Epidermal melanocyte (primary cell): ENCODE measurements at regions not wholly inside any gene's neighbourhood (a gene's known extent, or its start where the extent isn't known, plus 50 kb on each side); places are given as distances from the start of the nearest gene placed in this dataset.

ENCODE experiments used
- DNase-seq: peaks from one replicate; pipeline ENCODE4 v3.0.0; 2011; ENCODE audit warnings: low spot score; ENCODE audit not compliant: insufficient read length

DNA sequence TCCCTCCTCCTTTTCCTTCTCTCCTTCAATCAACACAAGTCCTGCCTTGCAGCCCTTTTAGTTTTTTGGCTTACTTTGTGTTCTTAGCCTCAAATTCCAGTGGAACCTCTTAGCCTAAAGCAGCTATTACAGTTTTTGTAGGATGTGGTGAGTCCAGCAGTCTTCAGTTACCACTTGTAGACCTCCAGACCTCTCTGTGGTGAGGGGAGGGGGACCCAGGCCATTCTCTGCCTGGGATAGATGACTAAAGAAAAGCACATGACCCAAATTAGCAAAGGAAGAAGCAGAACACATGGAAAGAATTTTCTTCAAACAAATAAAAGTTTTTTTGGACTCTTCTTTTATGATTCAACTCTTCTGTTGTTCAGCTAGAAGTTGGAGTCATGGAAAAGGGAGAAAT, 246.5 kb downstream of the HAO1 start:
- no peak for DNase-seq

DNA sequence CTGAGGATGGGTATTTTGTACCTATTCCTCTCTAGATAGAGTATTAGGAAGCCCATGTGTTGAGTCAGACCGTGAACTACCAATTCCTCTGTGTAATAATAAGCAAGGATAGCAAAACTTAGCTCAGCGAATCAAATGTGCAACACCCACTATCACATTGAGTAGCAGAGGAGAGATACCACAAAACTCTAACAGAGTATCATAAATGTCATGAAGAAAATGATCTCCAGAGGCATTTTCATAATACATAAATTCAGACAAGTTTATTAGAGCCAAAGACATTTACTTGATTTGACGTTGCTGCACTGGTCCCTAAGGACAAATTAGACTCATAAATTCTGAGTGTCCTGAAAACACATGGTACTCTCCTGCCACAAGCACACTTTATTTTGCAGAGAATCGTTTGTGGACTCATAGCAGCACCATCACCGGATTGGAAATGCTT, 245.2 kb downstream of the HAO1 start:
- no peak for DNase-seq

DNA sequence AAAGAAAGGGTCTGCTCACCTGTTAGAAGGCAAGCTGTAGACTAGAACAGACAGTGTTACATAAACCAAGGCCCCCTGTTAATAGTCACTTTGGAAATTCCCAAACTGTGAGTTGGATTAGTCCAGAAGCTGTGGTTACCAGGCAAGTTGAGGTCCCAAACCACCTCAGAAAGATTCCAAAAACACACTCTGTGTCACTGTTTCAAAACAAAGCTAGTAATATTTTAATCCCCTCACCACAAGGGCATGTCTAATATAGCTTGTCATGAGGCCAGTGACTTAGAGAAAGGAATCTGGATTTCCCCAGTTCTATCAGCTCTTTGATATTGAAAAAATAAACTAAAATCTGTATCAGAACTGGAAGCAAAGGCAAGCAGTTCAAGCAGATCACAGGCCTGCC, 244.6 kb downstream of the HAO1 start:
- DNase-seq, result no peak

DNA sequence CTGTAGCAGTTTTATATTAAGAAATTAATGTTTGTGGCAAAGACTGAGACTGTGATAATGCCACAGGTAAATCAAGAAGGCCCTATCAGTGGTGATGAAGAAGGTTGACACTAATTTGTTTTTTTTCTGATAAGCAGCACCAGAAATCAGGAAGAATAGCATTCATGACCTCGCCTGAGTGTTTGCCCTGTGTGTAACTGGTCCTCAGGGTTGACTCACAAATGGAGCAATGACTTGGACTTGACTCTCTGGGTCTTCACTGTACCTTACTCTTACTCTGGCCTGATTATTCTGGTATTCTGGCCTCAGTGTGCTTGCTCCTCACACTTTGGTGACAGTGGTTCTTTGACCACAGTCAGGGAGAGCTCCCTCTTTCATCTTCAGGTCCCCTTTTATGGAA, 243.9 kb downstream of the HAO1 start:
- DNase-seq, result no peak

DNA sequence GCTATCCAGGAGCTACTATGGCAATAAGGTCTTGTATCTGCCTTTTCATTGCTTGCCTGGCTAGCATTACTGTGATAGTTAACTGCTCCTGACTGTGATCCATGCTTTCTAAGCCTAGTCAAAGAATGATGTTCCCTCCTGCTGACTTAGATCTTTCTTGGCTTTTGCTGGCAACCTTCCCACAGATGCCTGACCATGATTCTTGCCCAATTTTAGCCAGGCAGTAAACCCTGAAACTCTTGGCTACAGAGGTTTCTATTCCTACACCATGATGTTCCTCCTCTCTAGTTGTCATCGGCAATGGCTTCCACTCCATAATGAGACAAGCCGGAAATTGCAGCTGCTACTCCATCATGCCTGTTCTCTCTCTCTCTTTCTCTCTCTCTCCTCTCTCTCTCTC, 238.1 kb downstream of the HAO1 start:
- no peak for DNase-seq

DNA sequence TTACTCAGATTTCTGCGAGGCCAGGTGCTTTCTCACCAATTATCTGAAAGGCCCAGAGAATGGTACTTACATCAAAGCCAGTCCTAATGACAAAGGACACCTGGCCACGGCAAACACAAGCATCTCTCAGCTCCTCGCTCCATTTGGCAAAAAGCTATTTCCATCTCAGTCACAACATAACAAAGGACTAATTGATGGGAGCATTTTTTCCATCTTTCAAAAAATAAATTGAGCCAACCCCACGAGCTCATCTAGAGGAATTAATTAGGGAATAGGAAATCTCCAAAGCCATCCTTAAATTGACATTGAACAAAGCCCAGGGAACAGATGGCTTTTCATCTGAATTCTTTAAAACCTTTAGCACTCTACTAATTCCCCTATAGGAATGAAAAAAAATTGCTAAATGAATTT, 236.7 kb downstream of the HAO1 start:
- DNase-seq, result no peak

DNA sequence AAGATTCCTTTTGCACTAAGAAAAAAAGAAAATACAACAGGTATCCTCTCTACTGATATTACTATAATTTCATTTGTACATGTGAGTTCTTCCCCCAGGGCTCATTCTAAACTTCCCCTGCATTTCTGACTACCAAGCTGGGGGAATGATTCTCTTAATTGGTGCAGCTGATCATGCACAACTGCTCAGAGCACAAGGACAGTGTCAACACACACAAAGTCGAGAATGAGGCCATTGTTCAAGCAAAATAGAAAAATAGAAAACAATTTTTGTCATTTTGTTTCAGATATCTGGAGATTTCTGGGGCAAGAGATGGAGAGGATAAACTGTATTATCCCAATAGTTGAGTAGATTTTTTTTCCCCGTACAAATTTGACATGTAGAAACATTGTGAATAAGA, 236.3 kb downstream of the HAO1 start:
- DNase-seq, result no peak

DNA sequence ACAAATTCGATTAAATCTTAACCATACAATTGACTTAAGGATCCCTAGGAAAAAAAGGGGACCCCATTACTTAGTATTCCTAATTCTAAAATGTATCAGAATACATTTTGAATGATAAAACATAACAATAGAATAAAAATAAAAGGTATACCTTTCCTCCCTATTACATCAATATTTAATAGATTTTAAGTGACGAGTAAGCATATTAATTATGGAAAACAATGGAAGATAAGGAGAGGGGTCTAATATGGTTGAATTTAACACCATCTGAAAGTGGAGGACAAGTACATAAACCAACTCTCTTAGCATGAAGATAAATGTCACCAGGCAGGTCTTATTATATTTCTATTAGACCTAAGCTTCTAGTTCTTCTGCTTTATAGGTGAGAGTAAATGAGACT, 232.1 kb downstream of the HAO1 start:
- DNase-seq, result no peak

DNA sequence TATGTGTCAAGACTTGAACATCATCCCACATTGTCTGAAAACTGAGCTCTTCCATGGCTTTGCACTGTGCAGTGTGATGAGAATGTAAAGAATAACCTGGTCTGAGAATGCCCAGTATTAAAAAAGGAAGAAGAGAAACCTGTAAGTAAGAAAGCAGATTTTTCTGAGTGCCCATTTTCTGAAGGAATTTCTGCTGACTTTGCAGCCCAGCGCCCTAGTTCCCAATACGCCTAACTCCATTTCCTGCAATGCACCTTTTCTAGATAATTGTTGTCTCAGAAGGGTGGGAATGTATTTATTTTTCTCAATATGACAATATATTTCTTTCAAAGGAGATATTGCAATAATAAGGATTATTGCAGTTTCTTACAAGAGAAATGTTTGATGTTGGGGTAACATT, 231.5 kb downstream of the HAO1 start:
- no peak for DNase-seq

DNA sequence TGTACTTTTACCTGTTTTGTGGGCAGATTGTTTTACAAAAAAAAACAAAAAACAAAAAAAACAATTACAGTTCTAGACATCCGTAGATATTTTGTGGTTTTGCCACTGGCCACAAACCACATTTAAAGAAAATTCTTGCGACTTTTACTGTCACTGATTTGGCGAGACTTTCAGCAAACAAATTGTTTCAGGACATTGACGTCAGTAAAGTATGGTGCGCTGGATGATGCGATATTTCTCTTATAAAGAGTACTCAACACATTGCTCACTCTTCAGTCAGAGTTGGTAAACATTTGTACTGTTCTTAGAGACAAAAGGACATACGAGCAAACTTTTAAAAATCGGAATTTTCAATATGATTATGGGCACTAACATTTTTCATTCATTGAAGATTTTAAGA, 229.8 kb downstream of the HAO1 start:
- no peak for DNase-seq

DNA sequence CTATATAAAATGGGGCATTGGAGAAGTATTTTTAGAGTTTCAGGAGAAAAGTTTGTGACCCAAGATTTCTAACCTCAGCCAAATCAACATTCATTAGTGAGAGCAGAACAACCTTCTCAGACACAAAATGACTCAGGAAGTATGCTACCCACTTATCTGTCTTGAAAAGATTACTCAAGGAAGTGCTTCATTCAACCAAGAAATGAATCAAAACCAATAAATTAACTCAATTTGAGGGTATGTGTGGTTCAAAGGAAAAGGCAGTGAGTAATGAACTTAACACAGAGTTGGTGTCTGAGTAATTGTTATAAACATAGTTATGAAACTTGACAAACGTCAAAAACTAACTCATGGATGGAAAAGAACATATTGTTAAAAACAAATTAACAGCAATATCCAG, 227.6 kb downstream of the HAO1 start:
- no peak for DNase-seq

DNA sequence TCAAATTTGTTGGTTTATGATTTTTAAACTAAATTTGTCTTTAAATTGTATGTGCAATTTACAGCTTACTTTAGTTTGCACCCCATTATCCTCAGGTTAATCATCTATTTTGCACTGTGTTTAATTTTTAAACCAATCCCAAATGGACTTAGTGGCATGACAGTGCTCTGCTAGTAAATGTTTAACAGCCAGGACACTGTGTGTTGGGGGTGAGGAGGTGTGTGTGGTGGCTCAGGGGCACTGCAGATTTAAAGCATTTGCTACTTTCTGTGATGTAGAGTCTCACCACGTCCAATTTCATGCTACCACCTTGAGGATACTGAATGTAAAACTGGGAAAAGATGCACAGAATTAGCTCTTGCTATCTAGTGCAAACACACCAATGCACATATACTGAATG, 225.7 kb downstream of the HAO1 start:
- no peak for DNase-seq

DNA sequence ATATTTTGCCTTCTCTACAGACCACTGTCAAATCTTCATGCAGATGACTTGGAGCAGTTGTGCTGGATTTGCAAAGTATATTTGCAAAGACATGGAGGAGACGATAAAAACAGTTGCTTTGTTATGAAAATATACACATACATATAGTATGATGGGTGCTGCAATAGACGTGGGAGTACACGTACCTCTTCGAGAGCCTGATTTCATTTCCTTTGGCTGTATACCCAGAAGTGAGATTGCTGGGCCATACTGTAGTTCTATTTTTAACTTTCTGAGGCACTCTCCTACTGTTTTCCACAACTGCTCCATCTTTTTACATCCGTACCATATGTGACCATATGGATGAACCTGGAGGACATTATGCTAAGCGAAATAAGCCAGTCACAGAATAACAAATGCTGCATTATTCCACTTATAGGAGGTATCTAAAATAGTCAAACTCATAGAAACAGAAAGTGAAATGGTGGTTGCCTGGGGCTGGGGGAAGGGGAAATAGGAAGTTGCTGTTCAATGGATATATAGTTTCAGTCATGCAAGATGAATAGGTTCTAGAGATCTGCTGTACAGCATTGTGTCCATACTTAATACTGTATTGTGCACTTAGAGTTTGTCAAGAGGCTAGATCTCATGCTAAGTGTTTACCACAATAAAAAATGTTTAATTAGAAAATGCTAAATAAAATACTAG, 223.8 kb downstream of the HAO1 start:
- DNase-seq, result no peak

DNA sequence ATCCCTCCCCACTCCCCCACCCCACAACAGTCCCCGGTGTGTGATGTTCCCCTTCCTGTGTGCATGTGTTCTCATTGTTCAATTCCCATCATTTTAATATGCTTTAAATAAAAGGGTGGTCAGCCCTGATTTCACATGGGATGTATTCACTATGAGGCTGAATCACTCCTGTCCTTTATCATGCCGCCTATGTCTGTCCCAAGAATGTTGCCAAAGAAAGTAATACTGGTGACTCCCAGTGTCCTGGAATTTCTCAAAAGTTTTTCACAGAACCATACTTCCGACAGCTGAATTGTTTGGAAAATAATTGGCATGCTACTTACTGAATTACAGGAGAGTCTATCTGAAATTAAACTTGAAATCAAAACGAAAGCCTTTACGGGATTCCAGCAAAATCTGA, 217.7 kb downstream of the HAO1 start:
- no peak for DNase-seq

DNA sequence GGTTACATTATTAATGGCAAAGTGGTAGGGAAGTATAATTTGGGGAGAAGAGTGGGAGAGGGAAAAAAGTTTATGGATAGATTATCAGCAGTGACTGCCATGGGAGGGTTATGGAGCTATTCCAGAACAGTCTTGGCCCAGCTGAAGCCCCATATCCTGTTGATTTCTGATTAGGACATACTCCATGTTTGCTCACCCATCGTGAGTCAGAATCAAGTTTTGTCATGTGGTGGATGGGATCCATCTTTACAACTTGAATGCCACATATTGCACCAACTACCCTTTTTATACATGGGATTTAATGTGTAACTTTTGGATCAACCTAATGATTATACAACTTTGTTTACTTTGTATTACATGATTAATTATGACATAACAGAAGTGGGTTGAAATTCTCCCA, 217.0 kb downstream of the HAO1 start:
- no peak for DNase-seq

DNA sequence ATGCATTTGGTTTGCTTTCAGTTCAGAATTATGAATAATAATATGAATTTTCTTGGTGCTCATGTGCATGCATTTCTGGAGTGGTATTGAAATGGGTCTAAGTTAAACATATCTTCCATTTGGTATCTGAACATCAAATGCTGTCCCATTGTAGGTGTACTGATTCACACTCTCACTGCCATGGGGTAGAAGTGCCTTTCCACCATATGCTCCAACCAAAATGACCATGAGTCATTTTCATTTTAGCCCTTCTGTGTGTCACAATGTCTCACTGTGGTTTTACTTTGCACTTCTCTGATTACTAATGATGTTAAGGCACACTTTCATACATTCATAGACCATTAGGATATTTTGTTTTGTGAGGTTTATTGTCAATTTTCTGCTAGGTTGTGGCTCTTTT, 211.9 kb downstream of the HAO1 start:
- no peak for DNase-seq

DNA sequence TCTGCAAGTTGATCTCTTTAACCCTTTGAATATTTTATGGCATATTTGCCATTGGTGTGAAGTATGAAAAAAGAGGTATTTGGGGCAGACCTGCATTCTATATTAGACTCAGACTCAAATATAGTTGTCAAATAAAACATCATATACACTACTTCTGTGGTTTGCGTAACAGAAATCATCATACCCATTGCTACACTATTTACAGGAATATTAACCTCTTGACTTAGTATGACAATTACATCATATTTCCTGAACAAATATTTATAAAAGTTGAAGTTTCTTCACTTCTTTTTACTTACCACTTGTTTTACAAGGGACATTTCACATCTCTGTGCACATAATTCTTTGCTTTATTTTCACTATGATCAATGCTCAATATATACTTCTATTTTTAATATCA, 206.0 kb downstream of the HAO1 start:
- no peak for DNase-seq

DNA sequence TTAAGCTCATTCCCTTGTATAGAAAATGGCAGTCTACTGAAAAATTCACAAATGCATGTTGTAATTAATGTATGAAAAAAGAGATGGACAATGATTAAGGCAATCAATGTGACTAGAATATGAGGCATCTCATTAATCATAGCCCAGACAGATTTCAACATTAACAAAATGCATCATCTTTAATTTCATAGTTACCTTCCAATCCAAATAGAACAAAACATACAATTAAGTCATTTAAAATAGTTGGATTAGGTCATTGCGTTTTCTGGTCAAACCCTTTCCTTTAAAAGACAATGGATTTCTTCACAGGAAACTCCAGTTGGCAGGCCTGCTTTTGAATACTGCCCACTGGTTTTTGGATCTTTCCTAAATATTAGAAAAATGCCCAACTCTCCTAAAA, 203.9 kb downstream of the HAO1 start:
- no peak for DNase-seq

DNA sequence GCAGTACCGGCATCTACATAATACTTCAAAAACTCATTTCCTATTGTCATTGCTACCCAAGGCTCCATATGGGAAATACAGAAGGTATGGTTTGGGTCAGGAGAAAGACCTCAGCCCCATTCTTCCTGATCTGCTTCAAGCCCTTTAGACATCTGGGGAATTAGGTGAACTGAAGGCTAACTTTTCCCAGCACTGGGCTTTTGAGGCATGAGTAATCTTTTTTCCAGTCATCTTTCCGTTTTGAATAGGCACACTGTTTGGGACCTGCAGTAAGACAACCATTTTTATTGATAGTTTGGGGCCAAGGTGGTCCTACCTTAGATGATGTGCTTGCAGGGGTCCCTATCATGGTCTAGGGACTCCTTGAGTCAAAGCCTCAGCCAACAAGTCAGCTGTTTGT, 198.4 kb downstream of the HAO1 start:
- no peak for DNase-seq

DNA sequence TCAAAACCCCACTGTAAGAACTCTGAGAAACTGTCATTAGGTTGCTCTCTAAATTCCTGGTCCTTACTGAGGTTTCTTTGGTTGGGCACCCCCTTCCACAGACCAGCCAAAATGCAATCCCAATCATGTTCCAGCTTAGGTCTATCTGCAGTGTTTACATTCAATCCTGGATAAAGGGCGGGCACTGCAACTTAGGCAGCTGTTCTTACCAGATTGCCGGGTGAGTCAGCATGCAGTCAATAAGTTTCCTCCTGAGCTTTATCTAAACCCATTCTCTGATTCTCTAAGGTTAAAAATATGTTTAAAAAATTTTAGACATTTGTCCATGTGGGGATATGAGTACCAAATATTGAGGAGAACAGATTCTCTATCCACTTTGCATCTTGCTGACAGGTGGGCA, 197.8 kb downstream of the HAO1 start:
- DNase-seq, result no peak

DNA sequence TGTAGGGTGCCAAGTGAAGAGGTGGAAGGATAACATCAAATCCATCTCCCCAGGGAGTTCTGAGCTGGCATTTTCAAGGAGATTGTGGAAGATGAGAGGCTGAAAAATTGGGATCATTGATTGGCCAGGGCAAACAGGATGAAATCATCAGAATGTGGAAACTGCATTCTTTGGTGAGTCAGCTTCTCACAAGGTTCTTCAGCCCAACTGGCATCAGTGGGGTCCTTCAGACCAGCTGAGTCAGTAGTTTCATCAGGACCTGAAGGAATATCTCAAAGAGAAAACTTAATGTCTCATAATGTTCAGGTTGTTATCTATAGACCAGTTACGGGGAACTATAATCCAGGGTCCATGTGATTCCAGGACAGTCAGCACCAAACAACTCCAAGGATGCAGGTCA, 195.8 kb downstream of the HAO1 start:
- no peak for DNase-seq

DNA sequence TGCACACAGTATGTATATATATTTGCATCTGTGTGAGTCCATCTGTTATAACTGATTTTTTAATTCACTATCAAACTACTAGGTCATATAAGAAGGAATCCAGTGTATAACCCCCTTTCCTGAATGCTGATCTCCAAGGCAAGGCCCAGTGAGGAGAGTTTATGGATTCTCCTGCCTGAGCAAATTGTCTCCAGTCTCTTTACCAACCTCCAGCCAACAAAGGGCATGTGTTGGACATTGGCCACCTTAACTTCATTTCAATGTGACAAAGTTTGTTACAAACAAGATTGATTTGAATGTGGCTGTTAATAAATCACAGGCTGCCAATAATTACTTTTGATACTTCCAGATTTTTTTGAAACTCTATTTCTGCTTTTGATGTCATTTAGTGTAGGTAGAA, 191.6 kb downstream of the HAO1 start:
- DNase-seq, result no peak

DNA sequence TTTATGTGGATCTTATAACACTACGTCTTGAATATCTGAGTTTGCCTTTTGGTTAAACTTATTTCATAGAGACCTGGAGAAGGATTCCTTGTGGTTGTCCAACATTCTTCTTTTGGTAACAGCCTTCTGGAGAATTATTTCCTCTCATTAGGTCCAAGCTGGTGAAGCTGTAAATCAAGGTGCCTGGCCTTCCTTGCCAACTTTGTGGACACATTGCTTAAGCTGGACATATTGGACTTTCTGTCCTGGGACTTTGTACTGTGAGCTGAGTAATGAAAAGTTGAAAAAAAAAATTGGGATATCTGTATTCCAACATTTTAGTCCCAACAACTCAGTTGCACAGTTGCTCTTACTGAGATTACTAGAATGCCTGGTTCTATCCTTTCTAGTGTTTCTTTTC, 186.2 kb downstream of the HAO1 start:
- no peak for DNase-seq

DNA sequence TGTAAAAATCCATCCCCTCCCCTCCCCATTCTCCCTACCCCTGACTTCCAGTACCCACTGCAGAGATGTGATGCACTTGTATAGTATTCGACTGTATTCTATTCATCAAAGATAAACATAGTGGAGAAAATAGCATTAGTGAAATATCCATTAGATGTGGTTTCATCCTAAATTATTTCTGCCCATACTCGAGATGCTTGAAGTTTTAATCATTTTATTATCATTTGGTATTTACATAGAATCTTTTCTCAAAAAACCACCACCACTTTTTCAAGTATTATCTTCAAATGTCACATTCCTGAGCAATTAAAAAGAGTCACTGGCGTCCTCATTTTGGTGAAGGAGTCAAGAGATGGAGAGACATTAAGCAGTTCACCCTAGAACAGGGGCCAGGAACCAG, 181.9 kb downstream of the HAO1 start:
- no peak for DNase-seq
